Suprapubic skin (tissue), 4 donors: ENCODE measurements at regions not wholly inside any gene's neighbourhood (a gene's known extent, or its start where the extent isn't known, plus 50 kb on each side); places are given as distances from the start of the nearest gene placed in this dataset.
"Not testable (repeated sequence)": the region's sequence is repeated elsewhere in the genome, so short reads cannot be mapped to it uniquely, and the experiment has no call there.

ENCODE experiments used
- DNase-seq, 2 donors: peaks; one replicate each; pipeline ENCODE4 v3.0.0-alpha.2; 2019; ENCODE audit warnings: low spot score in 2 of 2
- H3K27ac ChIP-seq: fragments of 200-600 bp; sonication (generic); one replicate; pipeline ENCODE4 v1.5.1; 2019
- H3K27me3 ChIP-seq: fragments of 200-600 bp; sonication (generic); one replicate; pipeline ENCODE4 v1.5.1; 2019
- H3K36me3 ChIP-seq: fragments of 200-600 bp; sonication (generic); one replicate; pipeline ENCODE4 v1.5.1; 2019
- H3K4me1 ChIP-seq: fragments of 200-600 bp; sonication (generic); one replicate; pipeline ENCODE4 v1.5.1; 2019
- H3K4me3 ChIP-seq: fragments of 200-600 bp; sonication (generic); one replicate; pipeline ENCODE4 v1.5.1; 2019; ENCODE audit warnings: mild to moderate bottlenecking
- H3K9me3 ChIP-seq: fragments of 200-600 bp; sonication (generic); one replicate; pipeline ENCODE4 v1.5.1; 2019
- CTCF ChIP-seq, 2 donors: fragments of 200-600 bp in 1 of 2; fragments of 450-650 bp in 1 of 2; sonication (generic) in 1 of 2; IDR thresholded peaks; one replicate each; pipeline ENCODE4 v1.5.1; 2016 to 2019; ENCODE audit warnings: antibody characterized with exemption in 2 of 2, mild to moderate bottlenecking in 1 of 2, moderate library complexity in 1 of 2
- EP300 ChIP-seq: sonication (generic); formaldehyde crosslinking; IDR thresholded peaks from one replicate; pipeline ENCODE4 v1.6.1; 2017; ENCODE audit warnings: antibody characterized with exemption
- POLR2A ChIP-seq, 2 donors: fragments of 450-650 bp; IDR thresholded peaks; one replicate each; pipeline ENCODE4 v1.6.1; 2017; ENCODE audit warnings: antibody characterized with exemption in 2 of 2, mild to moderate bottlenecking in 2 of 2, moderate library complexity in 2 of 2
- POLR2AphosphoS5 ChIP-seq, 3 donors: sonication (generic); formaldehyde crosslinking; IDR thresholded peaks; one replicate each; pipeline ENCODE4 v1.6.1; 2017; ENCODE audit warnings: antibody characterized with exemption in 3 of 3
- WGBS: methylation state at CpG from one replicate; pipeline ENCODE4 v1.1.5; 2018; 5-methylcytosine and 5-hydroxymethylcytosine counted together

DNA sequence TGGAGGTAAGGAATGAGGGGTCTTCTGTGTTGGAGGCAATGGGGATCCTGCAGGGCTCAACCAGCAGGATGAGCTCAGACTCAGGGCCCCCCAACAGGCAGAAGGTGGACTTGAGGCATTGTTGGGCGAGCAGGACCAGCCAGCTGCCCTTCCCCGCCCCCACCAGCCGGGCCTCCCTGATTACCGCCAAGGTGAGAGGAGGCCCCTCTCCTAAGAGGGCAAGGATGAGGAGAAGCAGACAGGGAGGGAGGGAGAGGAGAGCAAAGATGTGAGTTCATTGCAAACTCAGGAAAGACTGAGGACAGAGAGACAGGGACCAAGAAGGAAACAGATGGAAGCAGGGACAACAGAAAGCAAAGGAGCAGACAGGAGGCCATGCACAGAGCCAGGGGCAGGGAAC is 272.8 kb upstream of the XYLT1 start:
- Histone ChIP-seq H3K4me3 (no peak overlapping the region), H3K27me3 (peaks cover 28% of the 10 kb centered on the region), H3K36me3 (no peaks in the 10 kb centered on the region), H3K9me3 (no peaks in the 10 kb centered on the region), H3K4me1 (no peaks in the 10 kb centered on the region), H3K27ac (no peak overlapping the region)
- WGBS = 71% methylated on average over 4 of the region's 4 CpGs
- DNase-seq = no peak
- no peak for TF ChIP-seq EP300
- no peak for TF ChIP-seq POLR2A (IDR thresholded peaks at IDR 0.05)
- TF ChIP-seq CTCF (IDR thresholded peaks at IDR 0.05) = no peak
- no peak for TF ChIP-seq POLR2AphosphoS5 (IDR thresholded peaks at IDR 0.05)

GRCh38 chr16:17743158-17743557 is 272.4 kb upstream of the XYLT1 start:
- H3K4me1 ChIP-seq = no peaks in the 10 kb centered on the region
- no peak overlapping the region for H3K4me3 ChIP-seq
- no peaks in the 10 kb centered on the region for H3K9me3 ChIP-seq
- no peaks in the 10 kb centered on the region for H3K36me3 ChIP-seq
- DNase-seq = no peak
- no peak overlapping the region for H3K27ac ChIP-seq
- peaks cover 25% of the 10 kb centered on the region for H3K27me3 ChIP-seq
- TF ChIP-seq POLR2AphosphoS5 (IDR thresholded peaks at IDR 0.05) (no peak), POLR2A (IDR thresholded peaks at IDR 0.05) (no peak), CTCF (IDR thresholded peaks at IDR 0.05) (no peak), EP300 (no peak)
- WGBS = 79% methylated on average over 3 of the region's 3 CpGs

DNA sequence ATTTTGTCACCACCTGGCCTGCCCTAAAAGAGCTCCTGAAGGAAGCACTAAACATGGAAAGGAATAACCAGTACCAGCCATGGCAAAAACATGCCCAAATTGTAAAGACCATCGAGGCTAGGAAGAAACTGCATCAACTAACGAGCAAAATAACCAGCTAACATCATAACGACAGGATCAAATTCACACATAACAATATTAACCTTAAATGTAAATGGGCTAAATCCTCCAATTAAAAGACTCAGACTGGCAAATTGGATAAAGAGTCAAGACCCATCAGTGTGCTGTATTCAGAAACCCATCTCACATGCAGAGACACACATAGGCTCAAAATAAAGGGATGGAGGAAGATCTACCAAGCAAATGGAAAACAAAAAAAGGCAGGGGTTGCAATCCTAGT is 264.3 kb upstream of the XYLT1 start:
- not testable (repeated sequence) for DNase-seq, H3K9me3 ChIP-seq
- WGBS = 95% methylated on average over 3 of the region's 3 CpGs

GRCh38 chr16:17729820-17730219 is 259.1 kb upstream of the XYLT1 start:
- H3K27ac ChIP-seq = no peak overlapping the region
- H3K4me1 ChIP-seq = no peaks in the 10 kb centered on the region
- TF ChIP-seq POLR2A (IDR thresholded peaks at IDR 0.05) (no peak), CTCF (IDR thresholded peaks at IDR 0.05) (no peak), EP300 (no peak), POLR2AphosphoS5 (IDR thresholded peaks at IDR 0.05) (no peak)
- H3K9me3 ChIP-seq = no peaks in the 10 kb centered on the region
- H3K4me3 ChIP-seq = no peak overlapping the region
- 80% methylated on average over 3 of the region's 3 CpGs for WGBS
- no peak for DNase-seq
- peaks cover 5% of the 10 kb centered on the region for H3K27me3 ChIP-seq
- H3K36me3 ChIP-seq = no peaks in the 10 kb centered on the region

More for the DNA sequence above, 264.3 kb upstream of the XYLT1 start:
- not testable (repeated sequence) for H3K27ac ChIP-seq, H3K4me3 ChIP-seq, H3K27me3 ChIP-seq, H3K4me1 ChIP-seq, H3K36me3 ChIP-seq

- TF ChIP-seq EP300 = no peak
- H3K36me3 ChIP-seq = no peaks in the 10 kb centered on the region
- no peak for DNase-seq
- no peak overlapping the region for H3K4me3 ChIP-seq
- H3K27ac ChIP-seq = no peak overlapping the region
- no peaks in the 10 kb centered on the region for H3K9me3 ChIP-seq
- peaks cover 5% of the 10 kb centered on the region for H3K27me3 ChIP-seq
- H3K4me1 ChIP-seq = no peaks in the 10 kb centered on the region
- WGBS = 86% methylated on average over 4 of the region's 4 CpGs
These were observed 257.4 kb upstream of the XYLT1 start for GRCh38 chr16:17728196-17728595.

- H3K9me3 ChIP-seq = no peaks in the 10 kb centered on the region
- no peak for DNase-seq
- H3K27ac ChIP-seq = no peak overlapping the region
- WGBS = 77% methylated on average over 10 of the region's 10 CpGs
- no peaks in the 10 kb centered on the region for H3K36me3 ChIP-seq
- TF ChIP-seq POLR2A (IDR thresholded peaks at IDR 0.05) = no peak
- TF ChIP-seq EP300 = no peak
- TF ChIP-seq CTCF (IDR thresholded peaks at IDR 0.05) = no peak
- no peak for TF ChIP-seq POLR2AphosphoS5 (IDR thresholded peaks at IDR 0.05)
- no peak overlapping the region for H3K4me3 ChIP-seq
- H3K27me3 ChIP-seq = no peaks in the 10 kb centered on the region
- H3K4me1 ChIP-seq = no peaks in the 10 kb centered on the region
These were observed 253.6 kb upstream of the XYLT1 start for GRCh38 chr16:17724242-17724898.
